ENCODE measurements at regions not wholly inside any gene's neighbourhood (a gene's known extent, or its start where the extent isn't known, plus 50 kb on each side); places are given as distances from the start of the nearest gene placed in this dataset.

DNA sequence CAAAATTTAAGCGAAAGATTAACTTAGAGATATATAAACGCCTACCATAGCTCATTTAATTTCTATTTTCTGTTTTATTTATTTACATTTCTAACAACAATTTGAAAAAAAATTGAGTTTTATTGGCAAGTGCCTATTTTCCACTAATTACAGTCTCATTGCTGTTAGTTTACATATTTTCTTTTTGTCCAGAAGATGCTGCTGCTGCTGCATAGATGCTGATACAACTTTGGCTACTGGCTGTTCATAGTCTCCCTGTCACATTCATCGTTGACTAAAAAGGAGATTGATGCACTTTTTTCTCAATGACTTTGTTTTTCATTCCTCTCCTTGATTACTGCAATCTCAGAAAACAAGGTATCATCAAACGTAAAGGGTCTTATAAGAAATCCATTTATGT lies 235.4 kb downstream of the CDH9 start:
- TF ChIP-seq, protein P1, sequence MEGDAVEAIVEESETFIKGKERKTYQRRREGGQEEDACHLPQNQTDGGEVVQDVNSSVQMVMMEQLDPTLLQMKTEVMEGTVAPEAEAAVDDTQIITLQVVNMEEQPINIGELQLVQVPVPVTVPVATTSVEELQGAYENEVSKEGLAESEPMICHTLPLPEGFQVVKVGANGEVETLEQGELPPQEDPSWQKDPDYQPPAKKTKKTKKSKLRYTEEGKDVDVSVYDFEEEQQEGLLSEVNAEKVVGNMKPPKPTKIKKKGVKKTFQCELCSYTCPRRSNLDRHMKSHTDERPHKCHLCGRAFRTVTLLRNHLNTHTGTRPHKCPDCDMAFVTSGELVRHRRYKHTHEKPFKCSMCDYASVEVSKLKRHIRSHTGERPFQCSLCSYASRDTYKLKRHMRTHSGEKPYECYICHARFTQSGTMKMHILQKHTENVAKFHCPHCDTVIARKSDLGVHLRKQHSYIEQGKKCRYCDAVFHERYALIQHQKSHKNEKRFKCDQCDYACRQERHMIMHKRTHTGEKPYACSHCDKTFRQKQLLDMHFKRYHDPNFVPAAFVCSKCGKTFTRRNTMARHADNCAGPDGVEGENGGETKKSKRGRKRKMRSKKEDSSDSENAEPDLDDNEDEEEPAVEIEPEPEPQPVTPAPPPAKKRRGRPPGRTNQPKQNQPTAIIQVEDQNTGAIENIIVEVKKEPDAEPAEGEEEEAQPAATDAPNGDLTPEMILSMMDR (IDR thresholded peaks at IDR 0.05): no peak
- no peak for TF ChIP-seq POLR2A (IDR thresholded peaks at IDR 0.05)

Measured in heart left ventricle (tissue), 13 donors.